Stomach (tissue), 4 donors: ENCODE measurements at regions not wholly inside any gene's neighbourhood (a gene's known extent, or its start where the extent isn't known, plus 50 kb on each side); places are given as distances from the start of the nearest gene placed in this dataset.

Experiments
- CTCF ChIP-seq, 7 experiments: fragments of 450-650 bp in 4 of 7; fragments of 200-600 bp in 3 of 7; sonication (generic) in 3 of 7; IDR thresholded peaks; one replicate each; pipeline ENCODE4 v1.5.1; 2016 to 2019; ENCODE audit warnings: antibody characterized with exemption in 7 of 7, control low read depth in 2 of 7, mild to moderate bottlenecking in 1 of 7
- POLR2AphosphoS5 ChIP-seq, 3 donors: sonication (generic); formaldehyde crosslinking; IDR thresholded peaks; one replicate each; pipeline ENCODE4 v1.6.1; 2016; ENCODE audit warnings: antibody characterized with exemption in 3 of 3

- TF ChIP-seq POLR2AphosphoS5 (IDR thresholded peaks at IDR 0.05) (no peak), CTCF (IDR thresholded peaks at IDR 0.05) (no peak)
Observed at GRCh38 chr16:29308644-29309546, 97.6 kb downstream of the NPIPB11 start.
